CD4-positive, alpha-beta T cell (primary cell): ENCODE measurements at regions not wholly inside any gene's neighbourhood (a gene's known extent, or its start where the extent isn't known, plus 50 kb on each side); places are given as distances from the start of the nearest gene placed in this dataset.

Source experiments
- ATAC-seq: fragments of 200-7000 bp; cut with Tn5 transposase; one replicate; pipeline ENCODE4 v1.10.0; 2022; ENCODE audit warnings: mild to moderate bottlenecking; ENCODE audit not compliant: poor library complexity
- CTCF ChIA-PET: fragments of 350-600 bp; sonication (Branson Sonifier 250); formaldehyde crosslinking; loops from one replicate; lab custom pipeline; 2021; ENCODE audit warnings: antibody characterized with exemption, inconsistent platforms; lab: Charles Lee
- POLR2A ChIA-PET: fragments of 350-600 bp; sonication (Branson Sonifier 250); formaldehyde crosslinking; loops from one replicate; lab custom pipeline; 2021; ENCODE audit warnings: antibody characterized with exemption, inconsistent platforms; lab: Charles Lee
- DNase-seq, 14 experiments: peaks; one replicate each; pipeline ENCODE4 v3.0.0-alpha.2; 2013 to 2020; ENCODE audit warnings: mixed read lengths in 2 of 14
- H3K27ac ChIP-seq, 2 donors: one replicate each; pipeline versions ENCODE4 v1.5.1 to v1.7.0; 2013; ENCODE audit warnings: low read length in 2 of 2, low read depth in 1 of 2, mild to moderate bottlenecking in 1 of 2
- H3K27me3 ChIP-seq, 2 experiments: 1 replicate in 1 of 2; 2 replicates in 1 of 2; pipeline versions ENCODE4 v1.6.1 to v1.7.0; 2013; ENCODE audit warnings: low read length in 2 of 2, control low read depth in 1 of 2, mild to moderate bottlenecking in 1 of 2, moderate library complexity in 1 of 2; ENCODE audit not compliant: insufficient read depth in 2 of 2, control insufficient read depth in 1 of 2
- H3K36me3 ChIP-seq: one replicate; pipeline ENCODE4 v1.6.1; 2013; ENCODE audit warnings: low read length, control low read depth; ENCODE audit not compliant: insufficient read depth
- H3K4me1 ChIP-seq: one replicate; pipeline ENCODE4 v1.6.1; 2013; ENCODE audit warnings: low read length, control low read depth; ENCODE audit not compliant: insufficient read depth
- H3K4me3 ChIP-seq: one replicate; pipeline ENCODE4 v1.5.1; 2013; ENCODE audit warnings: mild to moderate bottlenecking, low read length, moderate library complexity
- H3K9me3 ChIP-seq, 2 experiments: 1 replicate in 1 of 2; 2 replicates in 1 of 2; pipeline versions ENCODE4 v1.6.1 to v1.7.0; 2013; ENCODE audit warnings: low read length in 2 of 2, mild to moderate bottlenecking in 2 of 2, control low read depth in 1 of 2, moderate library complexity in 1 of 2; ENCODE audit not compliant: control insufficient read depth in 1 of 2, insufficient read depth in 1 of 2
- H3K27ac Mint-ChIP-seq: one replicate; pipeline ENCODE4 v1.8.0; 2020; ENCODE audit warnings: mixed read lengths
- H3K27me3 Mint-ChIP-seq: one replicate; pipeline ENCODE4 v1.8.0; 2021; ENCODE audit warnings: mixed read lengths
- H3K36me3 Mint-ChIP-seq: one replicate; pipeline ENCODE4 v1.8.0; 2021; ENCODE audit warnings: low read depth, mixed read lengths
- H3K4me1 Mint-ChIP-seq: one replicate; pipeline ENCODE4 v1.8.0; 2021; ENCODE audit warnings: low read depth, mixed read lengths
- H3K4me3 Mint-ChIP-seq: one replicate; pipeline ENCODE4 v1.8.0; 2020; ENCODE audit warnings: mild to moderate bottlenecking, mixed read lengths
- H3K9me3 Mint-ChIP-seq: one replicate; pipeline ENCODE4 v1.8.0; 2020; ENCODE audit warnings: mixed read lengths
- CTCF ChIP-seq: fragments of 200-600 bp; IDR thresholded peaks from one replicate; pipeline ENCODE4 v1.8.0; 2022; ENCODE audit warnings: antibody characterized with exemption, mild to moderate bottlenecking
- intact Hi-C, 2 experiments: fragments of 100-400 bp; cut with DNase I in 1 of 2; cut with micrococcal nuclease in 1 of 2; formaldehyde crosslinking; loops; one replicate each; pipeline versions ENCODE4 v1.15.1 to v1.9.0; 2023 to 2025; cut with DNase I, micrococcal nuclease

GRCh38 chr1:94310570-94311270, 73.3 kb upstream of the ARHGAP29 start:
- intact Hi-C loops = no loop called here
- no peaks in the 10 kb centered on the region for H3K4me1 Mint-ChIP-seq
- no peaks in the 10 kb centered on the region for H3K36me3 Mint-ChIP-seq
- ATAC-seq (no peak), DNase-seq (no peak)
- Histone ChIP-seq H3K4me1 (no peaks in the 10 kb centered on the region), H3K36me3 (no peaks in the 10 kb centered on the region), H3K9me3 (no peaks in the 10 kb centered on the region), H3K4me3 (no peak overlapping the region), H3K27me3 (no peaks in the 10 kb centered on the region), H3K27ac (no peak overlapping the region)
- TF ChIP-seq CTCF = no peak
- H3K4me3 Mint-ChIP-seq = no peak overlapping the region
- CTCF ChIA-PET = no interaction called here
- no peaks in the 10 kb centered on the region for H3K9me3 Mint-ChIP-seq
- POLR2A ChIA-PET = no interaction called here
- H3K27ac Mint-ChIP-seq = no peak overlapping the region
- H3K27me3 Mint-ChIP-seq = no peaks in the 10 kb centered on the region

GRCh38 chr1:94309829-94310569, 72.6 kb upstream of the ARHGAP29 start:
- TF ChIP-seq CTCF = no peak
- CTCF ChIA-PET = no interaction called here

GRCh38 chr1:94309216-94309615, 71.8 kb upstream of the ARHGAP29 start:
- no peaks in the 10 kb centered on the region for H3K36me3 ChIP-seq
- Mint-ChIP-seq H3K27me3 (peaks cover 3% of the 10 kb centered on the region), H3K9me3 (no peaks in the 10 kb centered on the region), H3K27ac (no peak overlapping the region), H3K36me3 (no peaks in the 10 kb centered on the region), H3K4me1 (no peaks in the 10 kb centered on the region), H3K4me3 (no peak overlapping the region)
- no peak for DNase-seq
- no peak overlapping the region for H3K4me3 ChIP-seq
- H3K9me3 ChIP-seq = no peaks in the 10 kb centered on the region
- no peaks in the 10 kb centered on the region for H3K27me3 ChIP-seq
- H3K27ac ChIP-seq = no peak overlapping the region
- no peaks in the 10 kb centered on the region for H3K4me1 ChIP-seq
- intact Hi-C loops = no loop called here
- ATAC-seq = no peak
- ChIA-PET POLR2A (no interaction called here), CTCF (no interaction called here)
- no peak for TF ChIP-seq CTCF

More at GRCh38 chr1:94309829-94310569, 72.6 kb upstream of the ARHGAP29 start:
- H3K4me3 ChIP-seq = no peak overlapping the region
- H3K4me1 ChIP-seq = no peaks in the 10 kb centered on the region
- no peak overlapping the region for H3K27ac ChIP-seq
- H3K36me3 ChIP-seq = no peaks in the 10 kb centered on the region
- POLR2A ChIA-PET = no interaction called here
- Mint-ChIP-seq H3K4me1 (no peaks in the 10 kb centered on the region), H3K27ac (no peak overlapping the region), H3K9me3 (no peaks in the 10 kb centered on the region), H3K27me3 (no peaks in the 10 kb centered on the region), H3K4me3 (no peak overlapping the region), H3K36me3 (no peaks in the 10 kb centered on the region)
- intact Hi-C loops = no loop called here
- ATAC-seq = no peak
- no peak for DNase-seq
- H3K27me3 ChIP-seq = no peaks in the 10 kb centered on the region
- H3K9me3 ChIP-seq = no peaks in the 10 kb centered on the region
